Upper lobe of left lung (tissue), 4 donors: ENCODE measurements at regions not wholly inside any gene's neighbourhood (a gene's known extent, or its start where the extent isn't known, plus 50 kb on each side); places are given as distances from the start of the nearest gene placed in this dataset.

Experiments used
- CTCF ChIP-seq, 6 experiments: fragments of 450-650 bp in 4 of 6; fragments of 200-600 bp in 2 of 6; sonication (generic) in 2 of 6; IDR thresholded peaks; one replicate each; pipeline ENCODE4 v1.5.1; 2016 to 2019; ENCODE audit warnings: antibody characterized with exemption in 6 of 6
- EP300 ChIP-seq, 4 donors: sonication (generic); formaldehyde crosslinking; IDR thresholded peaks; one replicate each; pipeline ENCODE4 v1.5.1; 2017; ENCODE audit warnings: antibody characterized with exemption in 4 of 4, control low read depth in 2 of 4
- POLR2A ChIP-seq, 4 donors: fragments of 450-650 bp; IDR thresholded peaks; one replicate each; pipeline ENCODE4 v1.5.1; 2016 to 2017; ENCODE audit warnings: antibody characterized with exemption in 4 of 4, mild to moderate bottlenecking in 2 of 4
- POLR2AphosphoS5 ChIP-seq, 2 donors: sonication (generic); formaldehyde crosslinking; IDR thresholded peaks; one replicate each; pipeline ENCODE4 v1.5.1; 2017; ENCODE audit warnings: antibody characterized with exemption in 2 of 2

GRCh38 chr14:41285186-41285748 is 321.4 kb upstream of the LRFN5 start:
- TF ChIP-seq CTCF (IDR thresholded peaks at IDR 0.05) (no peak), EP300 (IDR thresholded peaks at IDR 0.05) (no peak), POLR2A (IDR thresholded peaks at IDR 0.05) (no peak), POLR2AphosphoS5 (IDR thresholded peaks at IDR 0.05) (no peak)
